Mucosa of descending colon (tissue), 3 donors: ENCODE measurements at regions not wholly inside any gene's neighbourhood (a gene's known extent, or its start where the extent isn't known, plus 50 kb on each side); places are given as distances from the start of the nearest gene placed in this dataset.

Experiments
- ATAC-seq: fragments of 200-7000 bp; cut with Tn5 transposase; one replicate; pipeline ENCODE4 v1.9.1; 2020; ENCODE audit warnings: mild to moderate bottlenecking, moderate library complexity
- DNase-seq, 3 donors: peaks; one replicate each; pipeline ENCODE4 v3.0.0-alpha.2; 2020
- H3K36me3 ChIP-seq: fragments of 200-600 bp; one replicate; pipeline ENCODE4 v1.8.0; 2021; ENCODE audit warnings: low read depth, mild to moderate bottlenecking
- H3K4me1 ChIP-seq: fragments of 200-600 bp; one replicate; pipeline ENCODE4 v1.8.0; 2021; ENCODE audit warnings: low read depth, mild to moderate bottlenecking
- H3K4me3 ChIP-seq: fragments of 200-600 bp; one replicate; pipeline ENCODE4 v1.8.0; 2021; ENCODE audit warnings: mild to moderate bottlenecking
- H3K9me3 ChIP-seq: fragments of 200-600 bp; one replicate; pipeline ENCODE4 v1.8.0; 2021; ENCODE audit warnings: mild to moderate bottlenecking
- intact Hi-C, 2 donors: fragments of 100-400 bp; cut with DNase I in 1 of 2; cut with micrococcal nuclease in 1 of 2; formaldehyde crosslinking; loops; one replicate each; pipeline versions ENCODE4 v1.11.0 to v1.11.1; 2022; cut with DNase I, micrococcal nuclease
- TF ChIP-seq, protein P1 (sequence below): fragments of 200-600 bp; IDR thresholded peaks from one replicate; pipeline ENCODE4 v1.8.0; 2022; ENCODE audit warnings: antibody characterized with exemption, mild to moderate bottlenecking
- donor health status: DM: no; HTN: no; CAD: no; lungs with moderate emphysema.
- donor health status: DM: no; HTN: no; CAD: no.
- donor health status: DM: no; HTN: yes; CAD: no.

GRCh38 chr14:46788994-46789393 lies 137.4 kb upstream of the RPL10L start:
- intact Hi-C loops = no loop called here
- no peak for DNase-seq
- ATAC-seq = no peak
- Histone ChIP-seq H3K36me3 (no peaks in the 10 kb centered on the region), H3K9me3 (no peaks in the 10 kb centered on the region), H3K4me3 (no peak overlapping the region), H3K4me1 (no peaks in the 10 kb centered on the region)
- TF ChIP-seq, protein P1, sequence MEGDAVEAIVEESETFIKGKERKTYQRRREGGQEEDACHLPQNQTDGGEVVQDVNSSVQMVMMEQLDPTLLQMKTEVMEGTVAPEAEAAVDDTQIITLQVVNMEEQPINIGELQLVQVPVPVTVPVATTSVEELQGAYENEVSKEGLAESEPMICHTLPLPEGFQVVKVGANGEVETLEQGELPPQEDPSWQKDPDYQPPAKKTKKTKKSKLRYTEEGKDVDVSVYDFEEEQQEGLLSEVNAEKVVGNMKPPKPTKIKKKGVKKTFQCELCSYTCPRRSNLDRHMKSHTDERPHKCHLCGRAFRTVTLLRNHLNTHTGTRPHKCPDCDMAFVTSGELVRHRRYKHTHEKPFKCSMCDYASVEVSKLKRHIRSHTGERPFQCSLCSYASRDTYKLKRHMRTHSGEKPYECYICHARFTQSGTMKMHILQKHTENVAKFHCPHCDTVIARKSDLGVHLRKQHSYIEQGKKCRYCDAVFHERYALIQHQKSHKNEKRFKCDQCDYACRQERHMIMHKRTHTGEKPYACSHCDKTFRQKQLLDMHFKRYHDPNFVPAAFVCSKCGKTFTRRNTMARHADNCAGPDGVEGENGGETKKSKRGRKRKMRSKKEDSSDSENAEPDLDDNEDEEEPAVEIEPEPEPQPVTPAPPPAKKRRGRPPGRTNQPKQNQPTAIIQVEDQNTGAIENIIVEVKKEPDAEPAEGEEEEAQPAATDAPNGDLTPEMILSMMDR = no peak

- H3K36me3 ChIP-seq = no peaks in the 10 kb centered on the region
These were observed 130.7 kb upstream of the RPL10L start for GRCh38 chr14:46782281-46782680.

GRCh38 chr14:46769292-46769691 lies 117.7 kb upstream of the RPL10L start:
- ATAC-seq (no peak), DNase-seq (no peak)
- no peaks in the 10 kb centered on the region for H3K36me3 ChIP-seq
- H3K9me3 ChIP-seq = no peaks in the 10 kb centered on the region
- H3K4me1 ChIP-seq = no peaks in the 10 kb centered on the region
- intact Hi-C loops = no loop called here
- TF ChIP-seq, protein P1 = no peak
- H3K4me3 ChIP-seq = no peak overlapping the region

More at GRCh38 chr14:46782281-46782680, 130.7 kb upstream of the RPL10L start:
- DNase-seq (no peak), ATAC-seq (no peak)
- H3K9me3 ChIP-seq = peaks cover 14% of the 10 kb centered on the region
- TF ChIP-seq, protein P1 = no peak
- no peaks in the 10 kb centered on the region for H3K4me1 ChIP-seq
- no peak overlapping the region for H3K4me3 ChIP-seq
- intact Hi-C loops = no loop called here

DNA sequence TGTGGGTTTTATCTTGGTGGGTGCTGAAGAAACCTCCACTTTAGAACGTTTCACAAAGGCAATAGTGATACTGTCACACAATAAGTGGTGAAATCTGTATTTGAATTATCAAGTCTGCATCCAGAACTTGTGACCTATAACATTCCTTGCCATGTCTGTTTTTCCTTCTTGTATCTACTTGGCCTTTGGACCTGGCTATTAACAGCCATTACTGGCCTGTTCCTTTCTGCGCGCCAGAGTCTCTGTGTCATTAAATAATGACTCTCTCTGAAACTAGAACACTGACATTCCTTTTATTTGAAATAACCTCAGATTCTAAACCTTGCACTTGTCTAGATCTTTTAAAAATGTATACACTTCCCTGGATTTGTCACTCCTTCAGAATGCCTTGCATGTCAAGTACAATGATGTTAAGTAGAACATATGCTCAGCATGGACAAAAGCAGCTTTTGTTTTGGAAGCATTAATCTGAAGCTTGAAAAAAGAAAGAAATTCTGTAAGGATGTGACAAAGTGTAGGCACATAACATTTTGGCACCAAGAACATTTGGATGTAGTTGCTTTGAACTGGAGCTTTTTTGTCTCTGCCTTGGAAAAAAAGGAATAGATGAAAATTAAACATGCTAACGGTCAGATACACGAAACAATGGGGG lies 95.5 kb upstream of the RPL10L start:
- TF ChIP-seq, protein P1 = no peak
- intact Hi-C loops = no loop called here
- Histone ChIP-seq H3K9me3 (no peaks in the 10 kb centered on the region), H3K36me3 (no peaks in the 10 kb centered on the region), H3K4me3 (no peak overlapping the region), H3K4me1 (no peaks in the 10 kb centered on the region)
- no peak for ATAC-seq
- DNase-seq = no peak

DNA sequence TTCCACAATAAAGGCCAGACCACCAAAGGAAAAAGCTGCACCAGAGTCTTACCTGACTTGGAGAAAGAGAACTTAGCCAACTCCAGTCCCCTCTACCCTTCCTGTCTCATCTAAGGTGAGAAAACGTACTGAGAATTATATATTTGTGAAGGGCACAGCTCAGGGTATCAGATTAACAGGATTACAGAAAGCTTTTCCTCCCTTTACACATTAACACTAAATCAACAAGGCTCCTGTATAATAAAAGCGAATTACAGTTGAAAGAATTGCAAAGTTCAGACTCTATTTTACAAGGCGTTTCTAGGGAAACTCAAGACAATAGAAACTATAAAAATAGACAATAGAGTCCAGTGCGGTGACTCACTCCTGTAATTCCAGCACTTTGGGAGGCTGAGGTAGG lies 82.7 kb upstream of the RPL10L start:
- DNase-seq = peak in 2 of 3 donors; percentile 19 to 69
- Histone ChIP-seq H3K4me3 (no peak overlapping the region), H3K36me3 (no peaks in the 10 kb centered on the region), H3K9me3 (no peaks in the 10 kb centered on the region), H3K4me1 (no peaks in the 10 kb centered on the region)
- TF ChIP-seq, protein P1 = no peak
- intact Hi-C loops = no loop called here
- peak; percentile 99 for ATAC-seq

DNA sequence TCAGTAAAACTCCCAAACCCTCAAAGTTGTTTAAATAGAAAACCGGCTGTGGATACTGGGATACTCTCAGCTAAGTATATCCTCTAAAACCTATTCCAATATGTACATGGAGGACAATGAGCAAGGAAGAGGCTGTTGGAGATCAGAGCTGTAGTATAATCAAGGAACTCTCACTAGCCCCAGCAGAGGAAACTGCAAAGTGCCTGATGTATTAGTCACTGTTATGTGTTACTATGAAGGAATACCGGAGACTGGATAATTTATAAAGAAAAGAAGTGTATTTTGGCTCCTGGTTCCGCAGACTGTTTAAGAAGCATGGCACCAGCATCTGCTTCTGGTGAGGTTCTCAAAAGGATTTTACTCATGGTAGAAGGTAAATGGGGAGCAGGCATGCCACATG lies 65.6 kb upstream of the RPL10L start:
- ATAC-seq = peak; percentile 44
- intact Hi-C loops = no loop called here

More for the DNA sequence above, 65.6 kb upstream of the RPL10L start:
- no peak overlapping the region for H3K4me3 ChIP-seq
- DNase-seq = no peak
- H3K4me1 ChIP-seq = no peaks in the 10 kb centered on the region
- H3K9me3 ChIP-seq = no peaks in the 10 kb centered on the region
- no peaks in the 10 kb centered on the region for H3K36me3 ChIP-seq
- TF ChIP-seq, protein P1 = no peak
